ENCODE measurements at regions not wholly inside any gene's neighbourhood (a gene's known extent, or its start where the extent isn't known, plus 50 kb on each side); places are given as distances from the start of the nearest gene placed in this dataset.
A peak's percentile ranks its signal among the peaks of the same experiment; 100 is the strongest.
"Not testable (repeated sequence)": the region's sequence is repeated elsewhere in the genome, so short reads cannot be mapped to it uniquely, and the experiment has no call there.

- TF ChIP-seq POLR2A (IDR thresholded peaks at IDR 0.05; ENCODE audit: low read length): no peak
- no peak for TF ChIP-seq GATA1 (IDR thresholded peaks at IDR 0.05; ENCODE audit: low read depth, low read length)
- DNase-seq: no peak
Observed at GRCh38 chr1:217134857-217135568, 411.8 kb upstream of the ESRRG start.

- peak in 1 of 2 experiments; percentile 10 for DNase-seq
- TF ChIP-seq POLR2A (IDR thresholded peaks at IDR 0.05; ENCODE audit: low read length) (no peak), GATA1 (IDR thresholded peaks at IDR 0.05; ENCODE audit: low read depth, low read length) (no peak)
Observed at GRCh38 chr1:217133958-217134856, 411.0 kb upstream of the ESRRG start.

GRCh38 chr1:217133092-217133491, 409.9 kb upstream of the ESRRG start:
- DNase-seq: no peak

GRCh38 chr1:217123340-217123739, 400.1 kb upstream of the ESRRG start:
- DNase-seq: not testable (repeated sequence)

More at GRCh38 chr1:217133092-217133491, 409.9 kb upstream of the ESRRG start:
- TF ChIP-seq POLR2A (IDR thresholded peaks at IDR 0.05; ENCODE audit: low read length) (no peak), GATA1 (IDR thresholded peaks at IDR 0.05; ENCODE audit: low read depth, low read length) (no peak)

- no peak for DNase-seq
- TF ChIP-seq GATA1 (IDR thresholded peaks at IDR 0.05; ENCODE audit: low read depth, low read length) (no peak), POLR2A (IDR thresholded peaks at IDR 0.05; ENCODE audit: low read length) (no peak)
Observed at GRCh38 chr1:217117973-217118465, 394.8 kb upstream of the ESRRG start.

GRCh38 chr1:217115404-217116380, 392.5 kb upstream of the ESRRG start:
- no peak for DNase-seq
- TF ChIP-seq POLR2A (IDR thresholded peaks at IDR 0.05; ENCODE audit: low read length) (no peak), GATA1 (IDR thresholded peaks at IDR 0.05; ENCODE audit: low read depth, low read length) (no peak)

GRCh38 chr1:217109928-217110327, 386.7 kb upstream of the ESRRG start:
- DNase-seq: no peak
- TF ChIP-seq POLR2A (IDR thresholded peaks at IDR 0.05; ENCODE audit: low read length): no peak
- no peak for TF ChIP-seq GATA1 (IDR thresholded peaks at IDR 0.05; ENCODE audit: low read depth, low read length)

GRCh38 chr1:217106231-217106901, 383.1 kb upstream of the ESRRG start:
- TF ChIP-seq GATA1 (IDR thresholded peaks at IDR 0.05; ENCODE audit: low read depth, low read length) (no peak), POLR2A (IDR thresholded peaks at IDR 0.05; ENCODE audit: low read length) (no peak)
- no peak for DNase-seq

GRCh38 chr1:217105437-217105836, 382.2 kb upstream of the ESRRG start:
- no peak for DNase-seq

GRCh38 chr1:217097819-217098218, 374.6 kb upstream of the ESRRG start:
- DNase-seq: no peak
- TF ChIP-seq POLR2A (IDR thresholded peaks at IDR 0.05; ENCODE audit: low read length): no peak
- no peak for TF ChIP-seq GATA1 (IDR thresholded peaks at IDR 0.05; ENCODE audit: low read depth, low read length)

More at GRCh38 chr1:217105437-217105836, 382.2 kb upstream of the ESRRG start:
- TF ChIP-seq GATA1 (IDR thresholded peaks at IDR 0.05; ENCODE audit: low read depth, low read length) (no peak), POLR2A (IDR thresholded peaks at IDR 0.05; ENCODE audit: low read length) (no peak)

- no peak for DNase-seq
- TF ChIP-seq GATA1 (IDR thresholded peaks at IDR 0.05; ENCODE audit: low read depth, low read length) (no peak), POLR2A (IDR thresholded peaks at IDR 0.05; ENCODE audit: low read length) (no peak)
Observed at GRCh38 chr1:217096200-217096599, 373.0 kb upstream of the ESRRG start.

- no peak for DNase-seq
- TF ChIP-seq POLR2A (IDR thresholded peaks at IDR 0.05; ENCODE audit: low read length) (no peak), GATA1 (IDR thresholded peaks at IDR 0.05; ENCODE audit: low read depth, low read length) (no peak)
Observed at GRCh38 chr1:217095050-217095622, 371.9 kb upstream of the ESRRG start.

GRCh38 chr1:217091561-217091960, 368.3 kb upstream of the ESRRG start:
- no peak for DNase-seq
- TF ChIP-seq POLR2A (IDR thresholded peaks at IDR 0.05; ENCODE audit: low read length) (no peak), GATA1 (IDR thresholded peaks at IDR 0.05; ENCODE audit: low read depth, low read length) (no peak)
